Keratinocyte (primary cell): ENCODE measurements at regions not wholly inside any gene's neighbourhood (a gene's known extent, or its start where the extent isn't known, plus 50 kb on each side); places are given as distances from the start of the nearest gene placed in this dataset.

ENCODE experiments used
- CTCF ChIP-seq, 3 experiments: IDR thresholded peaks in 1 of 3; conservative IDR thresholded peaks in 1 of 3; optimal IDR thresholded peaks in 1 of 3; 2 replicates in 2 of 3; 3 replicates in 1 of 3; pipeline versions ENCODE3 to v1.5.1; 2011; ENCODE audit warnings: low read length in 3 of 3, mild to moderate bottlenecking in 3 of 3, moderate library complexity in 2 of 3, control low read depth in 1 of 3, inconsistent platforms in 1 of 3; ENCODE audit not compliant: insufficient read depth in 2 of 3; ENCODE audit errors: extremely low read depth in 1 of 3
- EZH2 ChIP-seq: IDR thresholded peaks from one replicate; pipeline ENCODE4 v1.6.1; 2012; ENCODE audit warnings: inconsistent platforms, mild to moderate bottlenecking, low read length, moderate library complexity

GRCh38 chr6:66883453-66883852 lies 1176.4 kb upstream of the EYS start:
- TF ChIP-seq CTCF (optimal IDR thresholded peaks at IDR 0.05 in 1 of 3, IDR thresholded peaks at IDR 0.05 in 1 of 3, conservative IDR thresholded peaks at IDR 0.05 in 1 of 3; ENCODE audit: extremely low read depth in 1 of 3, insufficient read depth in 2 of 3, low read length in 3 of 3) (no peak), EZH2 (no peak)
